ENCODE measurements at regions not wholly inside any gene's neighbourhood (a gene's known extent, or its start where the extent isn't known, plus 50 kb on each side); places are given as distances from the start of the nearest gene placed in this dataset.
"Not testable (repeated sequence)": the region's sequence is repeated elsewhere in the genome, so short reads cannot be mapped to it uniquely, and the experiment has no call there.

DNA sequence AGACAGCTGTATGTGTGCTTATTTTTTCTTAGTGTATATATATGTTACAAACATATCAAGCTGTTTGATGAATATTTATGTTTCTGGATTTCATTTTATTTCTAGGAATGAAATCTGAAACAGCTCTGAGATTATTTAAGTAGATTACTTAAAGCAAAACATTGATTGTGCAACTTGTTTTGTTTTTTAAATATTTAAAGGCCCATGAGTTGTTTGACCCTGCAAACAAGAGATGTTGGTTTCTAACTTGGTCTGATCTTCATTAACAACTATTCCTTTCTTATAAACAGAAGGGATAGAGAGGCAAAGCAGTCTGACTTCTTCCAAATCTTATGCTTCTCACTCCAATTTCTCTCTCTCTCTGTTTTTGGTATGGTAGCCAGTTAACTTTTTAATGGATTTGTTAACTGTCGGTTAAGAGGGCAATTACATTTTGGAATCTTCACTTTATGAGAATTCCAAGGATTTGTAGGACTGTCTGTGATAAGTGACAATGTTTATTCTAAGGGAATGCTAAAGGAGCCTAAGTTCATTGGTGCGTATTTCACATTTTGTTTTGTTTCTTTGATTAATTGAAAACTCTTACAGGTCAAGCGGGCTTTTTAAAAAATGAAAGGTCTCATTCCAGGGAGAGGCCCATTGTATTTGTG is 102.6 kb upstream of the HMGA2 start:
- Mint-ChIP-seq H3K9me3 (peaks cover 4% of the 10 kb centered on the region), H3K27ac (no peak overlapping the region), H3K4me3 (no peak overlapping the region), H3K4me1 (no peaks in the 10 kb centered on the region), H3K36me3 (no peaks in the 10 kb centered on the region)
- DNase-seq (ENCODE audit: low spot score in 2 of 2) (no peak), ATAC-seq (no peak)

GRCh38 chr12:65725376-65725775 is 98.9 kb upstream of the HMGA2 start:
- ATAC-seq, result no peak
- H3K27ac Mint-ChIP-seq, result no peak overlapping the region
- DNase-seq (ENCODE audit: low spot score in 2 of 2), result no peak
- no peaks in the 10 kb centered on the region for H3K9me3 Mint-ChIP-seq
- H3K4me3 Mint-ChIP-seq, result no peak overlapping the region
- no peaks in the 10 kb centered on the region for H3K4me1 Mint-ChIP-seq
- no peaks in the 10 kb centered on the region for H3K36me3 Mint-ChIP-seq

DNA sequence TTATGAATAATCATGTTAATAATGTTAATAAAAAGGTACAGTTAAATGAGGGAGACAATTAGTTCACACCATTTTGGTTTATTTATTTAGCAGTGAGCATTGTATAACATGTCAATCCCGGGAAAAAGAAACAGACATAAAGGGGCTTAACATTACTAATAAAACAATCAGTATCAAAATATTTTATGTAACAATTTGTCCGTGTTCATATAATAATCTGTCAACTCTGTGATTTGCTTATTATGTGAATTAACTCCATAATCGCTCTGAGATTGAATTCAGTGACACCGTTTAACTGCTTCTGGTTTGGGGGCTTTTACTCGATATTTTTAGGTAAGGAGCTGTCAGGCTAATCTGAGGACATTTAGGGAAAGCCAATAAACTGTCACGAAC is 95.8 kb upstream of the HMGA2 start:
- Mint-ChIP-seq H3K27ac (no peak overlapping the region), H3K9me3 (no peaks in the 10 kb centered on the region), H3K4me3 (no peak overlapping the region), H3K36me3 (no peaks in the 10 kb centered on the region), H3K4me1 (no peaks in the 10 kb centered on the region)
- ATAC-seq (no peak), DNase-seq (ENCODE audit: low spot score in 2 of 2) (no peak)

DNA sequence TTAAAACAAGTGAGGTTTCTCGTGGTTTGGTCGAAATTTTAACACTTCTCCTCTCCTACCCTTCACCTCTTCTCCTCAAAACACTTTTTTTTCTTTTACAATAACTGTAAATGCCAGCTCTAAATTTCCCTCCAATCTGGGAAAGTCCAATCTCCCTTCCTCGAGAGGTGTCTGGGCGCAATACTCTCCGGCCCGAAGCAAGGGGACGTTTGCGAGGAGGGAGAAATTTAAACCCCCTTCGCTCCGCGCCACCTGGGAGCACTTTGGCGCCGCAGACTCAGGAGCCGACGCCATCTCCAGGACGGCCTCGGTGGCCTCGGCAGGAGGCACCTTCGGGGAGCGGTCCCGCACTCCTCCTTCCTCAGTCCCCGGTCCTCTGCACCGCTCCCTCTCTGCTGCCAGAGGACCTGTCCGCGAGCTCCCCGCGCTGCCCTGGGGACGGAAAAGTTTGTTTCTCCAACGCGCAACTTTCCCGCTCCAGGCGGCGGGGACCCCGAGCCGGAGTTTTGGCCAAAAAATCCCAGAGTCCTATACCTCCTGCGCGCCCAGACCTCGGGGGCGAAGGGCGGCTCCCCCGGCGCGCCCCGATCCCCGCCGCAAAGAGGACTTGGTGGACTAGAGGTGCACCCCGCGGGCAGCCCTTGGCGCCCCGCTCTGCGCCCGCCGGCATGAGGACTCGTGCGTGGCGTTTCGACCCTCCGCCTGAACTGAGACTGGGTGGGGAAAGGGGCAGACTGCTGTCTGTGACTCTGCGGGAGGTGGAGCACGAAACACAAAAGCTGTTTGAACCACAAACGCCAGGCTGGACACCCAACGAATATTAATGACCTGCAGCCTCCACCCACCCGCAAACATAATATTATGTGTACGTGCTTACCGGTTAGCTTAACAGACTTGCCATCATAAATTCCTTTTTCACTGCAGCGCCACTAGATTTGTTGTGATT is 95.2 kb upstream of the HMGA2 start:
- Mint-ChIP-seq H3K9me3 (no peaks in the 10 kb centered on the region), H3K27ac (no peak overlapping the region), H3K36me3 (no peaks in the 10 kb centered on the region), H3K4me1 (no peaks in the 10 kb centered on the region), H3K4me3 (no peak overlapping the region)
- ATAC-seq (no peak), DNase-seq (ENCODE audit: low spot score in 2 of 2) (no peak)

DNA sequence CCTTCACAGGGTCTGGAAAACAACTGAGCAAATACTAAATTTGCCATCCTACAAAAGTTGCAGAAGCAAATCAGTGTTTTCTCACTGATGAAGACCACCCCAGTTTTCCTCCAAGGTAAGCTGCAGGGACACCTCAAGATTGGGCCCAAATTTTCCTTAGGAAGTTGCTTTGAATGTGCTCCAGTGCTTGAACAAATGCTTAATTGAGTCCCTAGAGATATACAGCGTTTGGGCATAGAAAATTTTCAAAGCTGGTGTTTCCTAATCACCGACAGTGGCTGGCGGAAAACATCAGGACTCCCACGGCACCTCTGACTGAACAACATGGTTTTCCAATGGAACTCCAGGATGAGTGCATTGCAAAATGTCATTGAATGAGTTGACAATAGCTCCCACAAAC is 92.5 kb upstream of the HMGA2 start:
- Mint-ChIP-seq H3K4me1 (no peaks in the 10 kb centered on the region), H3K27ac (no peak overlapping the region), H3K4me3 (no peak overlapping the region), H3K9me3 (no peaks in the 10 kb centered on the region), H3K36me3 (no peaks in the 10 kb centered on the region)
- DNase-seq (ENCODE audit: low spot score in 2 of 2) (no peak), ATAC-seq (no peak)

- not testable (repeated sequence) for H3K27ac Mint-ChIP-seq; H3K4me3 Mint-ChIP-seq; H3K9me3 Mint-ChIP-seq; DNase-seq (ENCODE audit: low spot score in 2 of 2); H3K36me3 Mint-ChIP-seq; H3K4me1 Mint-ChIP-seq; ATAC-seq
Measured at GRCh38 chr12:65733643-65734042, 90.6 kb upstream of the HMGA2 start.

DNA sequence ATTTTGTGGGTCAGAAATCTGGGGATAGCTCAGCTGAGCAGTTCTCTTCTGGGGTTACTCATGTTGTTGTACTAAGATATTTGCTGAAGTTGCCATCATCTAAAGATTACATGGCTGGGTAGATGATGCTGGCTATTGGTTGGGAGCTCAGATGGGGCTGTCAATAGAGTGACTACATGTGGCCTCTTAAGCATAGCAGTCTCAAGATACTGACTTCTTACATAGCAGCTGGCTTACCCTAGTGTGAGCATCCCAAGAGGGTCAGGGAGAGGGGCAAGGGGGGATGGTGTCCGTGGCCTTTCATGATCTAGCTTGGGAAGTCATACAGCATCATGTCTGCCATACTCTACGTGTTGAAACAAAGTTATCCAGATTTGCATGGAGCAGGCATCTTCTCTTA is 90.1 kb upstream of the HMGA2 start:
- Mint-ChIP-seq H3K9me3 (peaks cover 3% of the 10 kb centered on the region), H3K4me1 (no peaks in the 10 kb centered on the region), H3K4me3 (no peak overlapping the region), H3K27ac (no peak overlapping the region), H3K36me3 (no peaks in the 10 kb centered on the region)
- no peak for ATAC-seq
- no peak for DNase-seq (ENCODE audit: low spot score in 2 of 2)

GRCh38 chr12:65739606-65740005 is 84.7 kb upstream of the HMGA2 start:
- peaks cover 5% of the 10 kb centered on the region for H3K4me1 Mint-ChIP-seq
- H3K4me3 Mint-ChIP-seq, result no peak overlapping the region
- no peak overlapping the region for H3K27ac Mint-ChIP-seq
- H3K9me3 Mint-ChIP-seq, result peaks cover 3% of the 10 kb centered on the region
- ATAC-seq (no peak), DNase-seq (ENCODE audit: low spot score in 2 of 2) (no peak)
- H3K36me3 Mint-ChIP-seq, result no peaks in the 10 kb centered on the region

DNA sequence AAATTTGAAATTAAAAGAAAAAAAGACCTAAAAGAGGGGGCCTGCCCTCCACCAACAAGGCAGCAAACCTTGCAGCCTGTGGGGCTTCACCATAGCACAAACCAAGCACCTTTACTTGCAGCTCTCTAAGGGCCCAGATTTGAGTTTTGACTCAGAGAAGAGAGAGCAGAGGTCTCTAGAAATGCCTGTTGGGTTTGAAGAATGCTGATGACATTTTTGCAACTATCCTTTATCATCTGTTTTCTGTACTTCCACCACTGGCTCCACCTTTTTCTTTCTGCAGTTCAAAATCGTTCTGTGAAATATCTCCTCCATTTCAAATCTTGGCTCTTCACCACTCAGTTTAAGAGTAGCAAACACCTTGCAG is 83.8 kb upstream of the HMGA2 start:
- Mint-ChIP-seq H3K4me3 (peak overlapping the region; percentile 50), H3K9me3 (peaks cover 3% of the 10 kb centered on the region), H3K36me3 (no peaks in the 10 kb centered on the region), H3K4me1 (peaks cover 5% of the 10 kb centered on the region), H3K27ac (no peak overlapping the region)
- ATAC-seq (no peak), DNase-seq (ENCODE audit: low spot score in 2 of 2) (no peak)

GRCh38 chr12:65740873-65741600 is 83.2 kb upstream of the HMGA2 start:
- DNase-seq (ENCODE audit: low spot score in 2 of 2) (peak; percentile 8 to 58), ATAC-seq (peak; percentile 69)
- H3K36me3 Mint-ChIP-seq, result no peaks in the 10 kb centered on the region
- peak overlapping the region; percentile 50 for H3K4me3 Mint-ChIP-seq
- no peak overlapping the region for H3K27ac Mint-ChIP-seq
- H3K9me3 Mint-ChIP-seq, result peaks cover 3% of the 10 kb centered on the region
- peaks cover 5% of the 10 kb centered on the region for H3K4me1 Mint-ChIP-seq

GRCh38 chr12:65741656-65742017 is 82.6 kb upstream of the HMGA2 start:
- H3K4me3 Mint-ChIP-seq, result peak overlapping the region; percentile 50

GRCh38 chr12:65742018-65743010 is 82.0 kb upstream of the HMGA2 start:
- Mint-ChIP-seq H3K27ac (no peak overlapping the region), H3K36me3 (no peaks in the 10 kb centered on the region), H3K4me1 (peaks cover 5% of the 10 kb centered on the region), H3K9me3 (peaks cover 3% of the 10 kb centered on the region), H3K4me3 (peak overlapping the region; percentile 50)
- no peak for DNase-seq (ENCODE audit: low spot score in 2 of 2)
- peak; percentile 39 for ATAC-seq

More at GRCh38 chr12:65741656-65742017, 82.6 kb upstream of the HMGA2 start:
- Mint-ChIP-seq H3K4me1 (peaks cover 5% of the 10 kb centered on the region), H3K36me3 (no peaks in the 10 kb centered on the region), H3K27ac (no peak overlapping the region), H3K9me3 (peaks cover 3% of the 10 kb centered on the region)
- no peak for ATAC-seq
- no peak for DNase-seq (ENCODE audit: low spot score in 2 of 2)

DNA sequence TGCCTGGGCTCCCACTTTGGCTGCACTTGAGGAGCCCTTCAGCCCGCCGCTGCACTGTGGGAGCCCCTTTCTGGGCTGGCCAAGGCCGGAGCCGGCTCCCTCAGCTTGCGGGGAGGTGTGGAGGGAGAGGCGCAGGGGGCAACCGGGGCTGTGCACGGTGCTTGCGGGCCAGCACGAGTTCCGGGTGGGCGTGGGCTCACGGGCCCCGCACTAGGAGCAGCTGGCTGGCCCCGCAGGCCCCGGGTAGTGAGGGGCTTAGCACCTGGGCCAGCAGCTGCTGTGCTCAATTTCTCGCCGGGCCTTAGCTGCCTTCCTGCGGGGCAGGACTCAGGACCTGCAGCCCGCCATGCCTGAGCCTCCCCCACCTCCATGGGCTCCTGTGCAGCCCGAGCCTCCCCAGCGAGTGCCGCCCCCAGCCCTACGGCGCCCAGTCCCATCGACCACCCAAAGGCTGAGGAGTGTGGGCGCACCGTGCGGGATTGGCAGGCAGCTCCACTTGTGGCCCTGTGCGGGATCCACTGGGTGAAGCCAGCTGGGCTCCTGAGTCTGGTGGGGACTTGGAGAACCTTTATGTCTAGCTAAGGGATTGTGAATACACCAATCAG is 79.9 kb upstream of the HMGA2 start:
- not testable (repeated sequence) for H3K4me1 Mint-ChIP-seq; H3K4me3 Mint-ChIP-seq; H3K9me3 Mint-ChIP-seq; DNase-seq (ENCODE audit: low spot score in 2 of 2); ATAC-seq; H3K36me3 Mint-ChIP-seq; H3K27ac Mint-ChIP-seq

GRCh38 chr12:65747338-65747737 is 76.9 kb upstream of the HMGA2 start:
- ATAC-seq, result no peak
- Mint-ChIP-seq H3K4me3 (no peak overlapping the region), H3K27ac (no peak overlapping the region), H3K36me3 (no peaks in the 10 kb centered on the region), H3K4me1 (no peaks in the 10 kb centered on the region), H3K9me3 (peaks cover 6% of the 10 kb centered on the region)
- no peak for DNase-seq (ENCODE audit: low spot score in 2 of 2)

All from stimulated activated effector memory CD8-positive, alpha-beta T cell treated with anti-CD3 and anti-CD28 coated beads, Interleukin-12 subunit alpha, Interleukin-12 subunit beta, amount 100 ng/mL, for 72 hours (primary cell).